Heart left ventricle (tissue), 16 donors: ENCODE measurements at regions not wholly inside any gene's neighbourhood (a gene's known extent, or its start where the extent isn't known, plus 50 kb on each side); places are given as distances from the start of the nearest gene placed in this dataset.

Experiments
- ATAC-seq, 4 donors: fragments of 200-7000 bp; cut with Tn5 transposase; one replicate each; pipeline ENCODE4 v1.9.1; 2020 to 2022; ENCODE audit warnings: moderate library complexity in 4 of 4, mild to moderate bottlenecking in 3 of 4, moderate number of reproducible peaks in 1 of 4
- DNase-seq, 5 donors: peaks; one replicate each; pipeline ENCODE4 v3.0.0-alpha.2; 2020
- H3K27ac ChIP-seq, 12 donors: fragments of 200-600 bp; sonication (generic) in 4 of 12; one replicate each; pipeline versions ENCODE4 v1.5.0 to v1.8.0; 2016 to 2022; ENCODE audit warnings: mild to moderate bottlenecking in 2 of 12
- H3K27me3 ChIP-seq, 9 donors: fragments of 200-600 bp; sonication (generic) in 2 of 9; one replicate each; pipeline versions ENCODE4 v1.5.1 to v1.8.0; 2016 to 2022; ENCODE audit warnings: mild to moderate bottlenecking in 3 of 9
- H3K36me3 ChIP-seq, 9 donors: fragments of 200-600 bp; sonication (generic) in 2 of 9; one replicate each; pipeline versions ENCODE4 v1.5.0 to v1.8.0; 2018 to 2022; ENCODE audit warnings: mild to moderate bottlenecking in 2 of 9
- H3K4me1 ChIP-seq, 12 donors: fragments of 200-600 bp; sonication (generic) in 4 of 12; one replicate each; pipeline versions ENCODE4 v1.5.0 to v1.8.0; 2016 to 2022; ENCODE audit warnings: mild to moderate bottlenecking in 3 of 12
- H3K4me3 ChIP-seq, 12 donors: fragments of 200-600 bp; sonication (generic) in 4 of 12; one replicate each; pipeline versions ENCODE4 v1.5.0 to v1.8.0; 2017 to 2022; ENCODE audit warnings: mild to moderate bottlenecking in 9 of 12, moderate library complexity in 4 of 12
- H3K9me3 ChIP-seq, 12 donors: fragments of 200-600 bp; sonication (generic) in 4 of 12; one replicate each; pipeline versions ENCODE4 v1.5.0 to v1.8.0; 2016 to 2022; ENCODE audit warnings: mild to moderate bottlenecking in 1 of 12
- CTCF ChIP-seq, 12 donors: fragments of 200-600 bp; sonication (generic) in 4 of 12; IDR thresholded peaks; one replicate each; pipeline versions ENCODE4 v1.5.0 to v1.8.0; 2018 to 2022; ENCODE audit warnings: antibody characterized with exemption in 12 of 12, mild to moderate bottlenecking in 5 of 12
- POLR2A ChIP-seq, 2 donors: fragments of 450-650 bp; IDR thresholded peaks; one replicate each; pipeline ENCODE4 v1.6.1; 2017; ENCODE audit warnings: antibody characterized with exemption in 2 of 2, mild to moderate bottlenecking in 2 of 2, moderate library complexity in 2 of 2
- WGBS, 4 donors: extraction: QIAGEN DNeasy Blood & Tissue Kit in 2 of 4; methylation state at CpG; one replicate each; pipeline versions ENCODE4 v1.1.5 to v1.1.7; 2013 to 2018; 5-methylcytosine and 5-hydroxymethylcytosine counted together
- intact Hi-C, 10 donors: fragments of 100-400 bp; cut with DNase I; formaldehyde crosslinking; loops; one replicate each; pipeline versions ENCODE4 v1.11.1 to v1.14.2; 2022
- donor health status: ischemic (EF 13 %, LVEDD 7.1; RV severe dilation, severe dysfunction).
- donor health status: healthy with polysubstance abuse.
- donor health status: DM: no; HTN: yes; CAD: no.
- donor health status: DM: no; HTN: no; CAD: no.
- donor health status: ischemic (EF 25% LVEDD 6.9; RV normal size, moderate dysfunction).
- donor health status: ischemic (EF 25% LVEDD 5.7; RV mildly dilated, moderate dysfunction).
- donor health status: healthy.
- donor health status: DM: yes; HTN: yes; CAD: no.
- donor health status: ischemic (EF 35%, LVEDD 5.7; RV mildly dilated, moderate dysfunction).
- donor health status: nonischemic (EF 11% LVEDD 7.7; RV severe dilation, severe dysfunction).
- donor health status: DM: yes; HTN: yes; CAD: no.
- donor health status: PGD.
- donor health status: ischemic (EF 29% LVEDD 5.4; RV normal size, mild dysfunction).
- donor health status: nonischemic (EF 23%, LVEDD 6.1; RV moderate dilation, normal function).

DNA sequence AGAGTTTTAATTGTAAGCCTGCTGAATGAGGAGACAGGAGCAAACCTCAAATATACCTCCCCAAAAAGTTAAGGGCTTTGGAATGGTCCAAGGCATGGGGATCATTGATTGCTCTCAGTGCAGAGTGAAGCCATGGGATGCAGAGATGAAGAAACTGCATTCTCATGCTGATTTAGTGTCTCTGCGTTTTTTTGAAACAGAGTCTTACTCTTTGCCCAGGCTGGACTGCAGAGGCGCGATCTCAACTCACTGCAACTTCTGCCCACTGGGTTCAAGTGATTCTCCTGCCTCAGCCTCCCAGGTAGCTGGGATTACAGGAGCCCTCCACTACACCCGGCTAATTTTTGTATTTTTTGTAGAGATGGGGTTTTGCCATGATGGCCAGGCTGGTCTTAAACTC lies 99.3 kb upstream of the ETV3 start:
- Histone ChIP-seq H3K4me3 (no peak overlapping the region), H3K36me3 (no peaks in the 10 kb centered on the region), H3K9me3 (no peaks in the 10 kb centered on the region), H3K27me3 (peaks cover 0 to 21% (median 0%) of the 10 kb centered on the region in 9 donors), H3K4me1 (no peaks in the 10 kb centered on the region), H3K27ac (no peak overlapping the region)
- intact Hi-C loops: no loop called here
- no peak for DNase-seq
- ATAC-seq: no peak
- TF ChIP-seq POLR2A (IDR thresholded peaks at IDR 0.05) (no peak), CTCF (IDR thresholded peaks at IDR 0.05) (no peak)
- 75 to 83% (median 78%) methylated on average over 4 of the region's 4 CpGs for WGBS, 4 donors

- Histone ChIP-seq H3K36me3 (no peaks in the 10 kb centered on the region), H3K9me3 (no peaks in the 10 kb centered on the region), H3K4me3 (no peak overlapping the region), H3K27me3 (peaks cover 0 to 21% (median 0%) of the 10 kb centered on the region in 9 donors), H3K27ac (no peak overlapping the region), H3K4me1 (no peaks in the 10 kb centered on the region)
- ATAC-seq (no peak), DNase-seq (no peak)
- intact Hi-C loops: no loop called here
- WGBS, 4 donors: 83 to 88% (median 88%) methylated on average over 4 of the region's 4 CpGs
- TF ChIP-seq POLR2A (IDR thresholded peaks at IDR 0.05) (no peak), CTCF (IDR thresholded peaks at IDR 0.05) (no peak)
Observed at GRCh38 chr1:157236072-157236471, 97.9 kb upstream of the ETV3 start.

GRCh38 chr1:157235307-157235706 lies 97.1 kb upstream of the ETV3 start:
- no peaks in the 10 kb centered on the region for H3K9me3 ChIP-seq
- DNase-seq (no peak), ATAC-seq (no peak)
- 36 to 49% (median 43%) methylated on average over 4 of the region's 4 CpGs for WGBS, 4 donors
- TF ChIP-seq POLR2A (IDR thresholded peaks at IDR 0.05): no peak
- no peak for TF ChIP-seq CTCF (IDR thresholded peaks at IDR 0.05)
- no peaks in the 10 kb centered on the region for H3K36me3 ChIP-seq
- H3K27ac ChIP-seq: no peak overlapping the region
- H3K4me1 ChIP-seq: no peaks in the 10 kb centered on the region
- H3K4me3 ChIP-seq: no peak overlapping the region
- intact Hi-C loops: no loop called here
- H3K27me3 ChIP-seq: peaks cover 0 to 21% (median 0%) of the 10 kb centered on the region in 9 donors

- Histone ChIP-seq H3K9me3 (no peaks in the 10 kb centered on the region), H3K27me3 (peaks cover 0 to 21% (median 0%) of the 10 kb centered on the region in 9 donors), H3K4me1 (no peaks in the 10 kb centered on the region), H3K36me3 (no peaks in the 10 kb centered on the region), H3K4me3 (no peak overlapping the region), H3K27ac (no peak overlapping the region)
- no peak for ATAC-seq
- 41 to 55% (median 43%) methylated on average over 3 of the region's 3 CpGs for WGBS, 4 donors
- TF ChIP-seq CTCF (IDR thresholded peaks at IDR 0.05) (no peak), POLR2A (IDR thresholded peaks at IDR 0.05) (no peak)
- intact Hi-C loops: no loop called here
- DNase-seq: no peak
Observed at GRCh38 chr1:157234705-157235273, 96.6 kb upstream of the ETV3 start.
